Testis (tissue), 2 donors: ENCODE measurements at regions not wholly inside any gene's neighbourhood (a gene's known extent, or its start where the extent isn't known, plus 50 kb on each side); places are given as distances from the start of the nearest gene placed in this dataset.

Experiments used
- POLR2A ChIP-seq: fragments of 450-650 bp; IDR thresholded peaks from one replicate; pipeline ENCODE4 v1.6.1; 2017; ENCODE audit warnings: antibody characterized with exemption, mild to moderate bottlenecking, moderate library complexity
- TF ChIP-seq, protein P1 (sequence below), 3 experiments: fragments of 450-650 bp in 2 of 3; fragments of 200-600 bp in 1 of 3; sonication (generic) in 1 of 3; IDR thresholded peaks; one replicate each; pipeline ENCODE4 v1.5.1; 2016 to 2019; ENCODE audit warnings: antibody characterized with exemption in 3 of 3, mild to moderate bottlenecking in 2 of 3, moderate library complexity in 1 of 3

DNA sequence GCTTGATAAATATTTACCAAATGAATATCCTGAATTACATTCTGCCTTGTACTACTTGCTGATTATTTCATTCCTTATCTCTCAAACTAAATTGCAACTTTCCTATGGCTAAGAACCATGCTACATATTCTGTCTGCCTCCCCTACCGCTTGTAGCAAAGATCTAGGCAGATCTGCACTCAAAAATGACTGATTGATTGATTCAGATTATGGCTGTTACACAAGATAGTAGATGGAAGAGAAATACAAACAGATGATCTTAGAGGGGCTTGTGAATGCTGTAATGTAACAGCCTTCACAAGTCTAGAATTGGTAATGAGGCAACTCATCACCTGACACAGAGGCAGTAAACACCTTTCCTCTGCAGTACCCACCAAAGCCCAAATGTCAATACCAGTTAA lies 446.1 kb downstream of the PRELID2 start:
- TF ChIP-seq, protein P1, sequence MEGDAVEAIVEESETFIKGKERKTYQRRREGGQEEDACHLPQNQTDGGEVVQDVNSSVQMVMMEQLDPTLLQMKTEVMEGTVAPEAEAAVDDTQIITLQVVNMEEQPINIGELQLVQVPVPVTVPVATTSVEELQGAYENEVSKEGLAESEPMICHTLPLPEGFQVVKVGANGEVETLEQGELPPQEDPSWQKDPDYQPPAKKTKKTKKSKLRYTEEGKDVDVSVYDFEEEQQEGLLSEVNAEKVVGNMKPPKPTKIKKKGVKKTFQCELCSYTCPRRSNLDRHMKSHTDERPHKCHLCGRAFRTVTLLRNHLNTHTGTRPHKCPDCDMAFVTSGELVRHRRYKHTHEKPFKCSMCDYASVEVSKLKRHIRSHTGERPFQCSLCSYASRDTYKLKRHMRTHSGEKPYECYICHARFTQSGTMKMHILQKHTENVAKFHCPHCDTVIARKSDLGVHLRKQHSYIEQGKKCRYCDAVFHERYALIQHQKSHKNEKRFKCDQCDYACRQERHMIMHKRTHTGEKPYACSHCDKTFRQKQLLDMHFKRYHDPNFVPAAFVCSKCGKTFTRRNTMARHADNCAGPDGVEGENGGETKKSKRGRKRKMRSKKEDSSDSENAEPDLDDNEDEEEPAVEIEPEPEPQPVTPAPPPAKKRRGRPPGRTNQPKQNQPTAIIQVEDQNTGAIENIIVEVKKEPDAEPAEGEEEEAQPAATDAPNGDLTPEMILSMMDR (IDR thresholded peaks at IDR 0.05): no peak
- no peak for TF ChIP-seq POLR2A
